ENCODE measurements at regions not wholly inside any gene's neighbourhood (a gene's known extent, or its start where the extent isn't known, plus 50 kb on each side); places are given as distances from the start of the nearest gene placed in this dataset.

- no peaks in the 10 kb centered on the region for H3K4me1 Mint-ChIP-seq
- peaks cover 2% of the 10 kb centered on the region for H3K27me3 Mint-ChIP-seq (ENCODE audit: low read depth, poor library complexity)
- TF ChIP-seq CTCF (IDR thresholded peaks at IDR 0.05): no peak
- no peak overlapping the region for H3K4me3 Mint-ChIP-seq
- H3K27ac Mint-ChIP-seq: no peak overlapping the region
- DNase-seq: no peak
- no peaks in the 10 kb centered on the region for H3K36me3 Mint-ChIP-seq (ENCODE audit: low read depth)
- H3K9me3 Mint-ChIP-seq: no peaks in the 10 kb centered on the region
Measured at GRCh38 chr3:102741694-102742093, 306.9 kb downstream of the ZPLD1 start.

- H3K27ac Mint-ChIP-seq: no peak overlapping the region
- DNase-seq: no peak
- no peaks in the 10 kb centered on the region for H3K9me3 Mint-ChIP-seq
- no peak for TF ChIP-seq CTCF (IDR thresholded peaks at IDR 0.05)
- peaks cover 2% of the 10 kb centered on the region for H3K27me3 Mint-ChIP-seq (ENCODE audit: low read depth, poor library complexity)
- peaks cover 5% of the 10 kb centered on the region for H3K4me1 Mint-ChIP-seq
- H3K36me3 Mint-ChIP-seq (ENCODE audit: low read depth): no peaks in the 10 kb centered on the region
- no peak overlapping the region for H3K4me3 Mint-ChIP-seq
Measured at GRCh38 chr3:102745881-102746280, 311.1 kb downstream of the ZPLD1 start.

GRCh38 chr3:102747611-102748010 is 312.8 kb downstream of the ZPLD1 start:
- DNase-seq: no peak
- H3K36me3 Mint-ChIP-seq (ENCODE audit: low read depth): no peaks in the 10 kb centered on the region
- H3K27me3 Mint-ChIP-seq (ENCODE audit: low read depth, poor library complexity): peaks cover 2% of the 10 kb centered on the region
- peaks cover 5% of the 10 kb centered on the region for H3K4me1 Mint-ChIP-seq
- no peak for TF ChIP-seq CTCF (IDR thresholded peaks at IDR 0.05)
- no peak overlapping the region for H3K4me3 Mint-ChIP-seq
- no peaks in the 10 kb centered on the region for H3K9me3 Mint-ChIP-seq
- H3K27ac Mint-ChIP-seq: no peak overlapping the region

- peaks cover 5% of the 10 kb centered on the region for H3K4me1 Mint-ChIP-seq
- no peak for TF ChIP-seq CTCF (IDR thresholded peaks at IDR 0.05)
- DNase-seq: no peak
- no peaks in the 10 kb centered on the region for H3K9me3 Mint-ChIP-seq
- no peaks in the 10 kb centered on the region for H3K36me3 Mint-ChIP-seq (ENCODE audit: low read depth)
- H3K4me3 Mint-ChIP-seq: no peak overlapping the region
- H3K27ac Mint-ChIP-seq: no peak overlapping the region
- H3K27me3 Mint-ChIP-seq (ENCODE audit: low read depth, poor library complexity): peaks cover 2% of the 10 kb centered on the region
Measured at GRCh38 chr3:102748646-102749045, 313.8 kb downstream of the ZPLD1 start.

- Mint-ChIP-seq H3K27me3 (ENCODE audit: low read depth, poor library complexity) (peaks cover 2% of the 10 kb centered on the region), H3K4me3 (no peak overlapping the region), H3K36me3 (ENCODE audit: low read depth) (no peaks in the 10 kb centered on the region), H3K4me1 (peaks cover 5% of the 10 kb centered on the region), H3K27ac (no peak overlapping the region), H3K9me3 (no peaks in the 10 kb centered on the region)
- no peak for TF ChIP-seq CTCF (IDR thresholded peaks at IDR 0.05)
- no peak for DNase-seq
Measured at GRCh38 chr3:102750322-102750721, 315.5 kb downstream of the ZPLD1 start.

GRCh38 chr3:102753901-102754300 is 319.1 kb downstream of the ZPLD1 start:
- no peak for DNase-seq
- H3K9me3 Mint-ChIP-seq: no peaks in the 10 kb centered on the region
- H3K27me3 Mint-ChIP-seq (ENCODE audit: low read depth, poor library complexity): no peaks in the 10 kb centered on the region
- no peaks in the 10 kb centered on the region for H3K36me3 Mint-ChIP-seq (ENCODE audit: low read depth)
- H3K27ac Mint-ChIP-seq: no peak overlapping the region
- no peak overlapping the region for H3K4me3 Mint-ChIP-seq
- peaks cover under 1% of the 10 kb centered on the region for H3K4me1 Mint-ChIP-seq
- no peak for TF ChIP-seq CTCF (IDR thresholded peaks at IDR 0.05)
